ENCODE measurements at regions not wholly inside any gene's neighbourhood (a gene's known extent, or its start where the extent isn't known, plus 50 kb on each side); places are given as distances from the start of the nearest gene placed in this dataset.

- no peak for DNase-seq (ENCODE audit: low spot score)
- in situ Hi-C loops (cut with HindIII; ENCODE audit: low sequenced_read_pairs), result no loop called here
Measured at GRCh38 chr5:57613741-57614140, 131.1 kb upstream of the ACTBL2 start.

DNA sequence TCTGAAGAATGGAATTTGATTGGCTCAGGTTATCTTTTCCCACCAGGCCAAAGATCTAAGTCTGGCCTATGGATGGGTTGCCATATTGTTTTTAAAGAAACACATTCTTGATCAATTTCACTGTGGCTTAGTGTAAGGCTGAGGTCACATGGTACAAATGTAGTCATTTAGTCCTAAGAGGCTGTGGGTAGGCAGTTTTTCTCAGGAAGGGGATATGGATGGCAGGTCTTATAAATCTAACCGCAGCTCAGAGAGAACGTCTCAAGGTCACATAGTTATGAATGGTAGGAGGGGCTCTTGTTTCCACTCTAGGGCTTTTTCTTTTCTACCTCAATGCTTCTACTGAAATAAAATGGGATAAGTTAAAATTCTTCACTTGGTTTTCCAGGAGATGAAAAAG lies 128.6 kb upstream of the ACTBL2 start:
- in situ Hi-C loops (cut with HindIII; ENCODE audit: low sequenced_read_pairs), result no loop called here
- no peak for DNase-seq (ENCODE audit: low spot score)

DNA sequence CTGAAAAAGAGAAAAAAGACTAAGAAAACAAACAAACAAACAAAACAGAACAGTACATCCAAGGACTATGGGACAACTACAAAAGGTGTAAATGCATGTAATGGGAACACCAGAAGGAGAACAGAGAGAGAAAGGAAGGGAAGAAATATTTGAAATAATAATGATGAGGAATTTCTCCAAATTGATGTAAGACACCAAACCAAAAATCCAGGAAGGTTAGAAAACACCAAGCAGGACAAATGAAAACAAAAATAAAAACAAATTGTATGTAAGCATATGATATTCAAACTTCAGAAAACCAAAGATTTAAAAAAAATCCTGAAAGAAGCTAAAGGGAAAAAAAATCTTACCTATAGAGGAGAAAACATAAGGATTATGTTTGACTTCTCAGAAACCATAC lies 125.9 kb upstream of the ACTBL2 start:
- no peak for DNase-seq (ENCODE audit: low spot score)
- in situ Hi-C loops (cut with HindIII; ENCODE audit: low sequenced_read_pairs), result no loop called here

DNA sequence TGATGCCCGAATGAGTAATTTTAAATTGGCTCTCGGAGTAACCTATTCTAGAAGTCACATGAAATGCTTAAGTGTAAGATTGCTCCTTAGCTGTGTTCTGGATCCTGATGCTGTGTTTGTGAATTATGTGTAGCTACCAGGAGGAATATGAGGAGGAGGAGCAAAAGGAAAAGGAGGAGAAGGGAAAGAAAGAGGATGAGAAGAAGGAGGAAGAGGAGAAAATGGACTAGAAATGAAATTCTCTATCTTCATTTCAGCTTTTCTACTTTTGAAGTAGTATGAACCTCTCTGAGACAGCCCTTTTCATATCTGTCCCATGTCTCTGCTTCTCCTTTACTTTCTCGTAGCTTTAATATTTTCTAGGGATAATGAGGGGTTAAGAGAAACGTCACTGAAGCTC lies 119.4 kb upstream of the ACTBL2 start:
- DNase-seq (ENCODE audit: low spot score), result no peak
- in situ Hi-C loops (cut with HindIII; ENCODE audit: low sequenced_read_pairs), result no loop called here

DNA sequence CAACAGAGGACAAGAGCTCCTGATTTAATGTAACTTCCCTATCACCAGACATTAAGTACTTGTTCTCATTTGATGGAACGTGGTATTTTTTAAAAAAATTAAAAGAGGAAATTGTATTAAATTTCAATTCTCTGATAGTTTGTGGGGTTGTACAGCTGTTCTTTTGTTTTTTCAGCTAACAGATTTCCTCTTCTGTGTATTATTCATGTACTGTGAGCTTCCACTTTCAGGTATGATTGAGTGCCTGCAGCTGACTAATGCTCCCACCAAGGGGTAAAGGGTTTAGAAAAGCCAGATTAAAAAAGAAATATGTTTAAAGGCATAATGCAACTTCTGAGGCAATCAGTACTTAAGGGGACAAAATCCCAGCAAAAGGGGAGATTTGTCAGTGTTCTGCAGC lies 117.7 kb upstream of the ACTBL2 start:
- DNase-seq (ENCODE audit: low spot score), result no peak
- in situ Hi-C loops (cut with HindIII; ENCODE audit: low sequenced_read_pairs), result no loop called here

DNA sequence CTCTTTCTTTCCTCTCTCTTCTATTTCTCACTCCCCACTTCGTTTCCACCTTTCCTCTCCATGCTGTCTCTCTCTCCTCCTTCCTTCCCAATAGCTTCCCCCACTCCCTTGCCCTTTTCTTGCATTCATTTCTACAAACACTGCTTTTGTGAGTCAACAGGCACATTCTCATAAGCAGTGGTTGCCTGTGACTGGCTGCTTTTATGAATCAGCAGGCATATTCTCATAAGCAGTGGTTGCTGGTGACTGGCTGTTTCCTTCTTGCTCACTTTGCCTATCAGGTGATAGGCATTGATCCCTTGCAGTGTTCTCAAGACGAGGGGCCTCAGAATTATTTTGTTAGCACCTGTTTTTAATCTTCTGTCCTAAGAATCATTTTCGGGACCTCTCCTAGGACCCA lies 116.1 kb upstream of the ACTBL2 start:
- no peak for DNase-seq (ENCODE audit: low spot score)
- in situ Hi-C loops (cut with HindIII; ENCODE audit: low sequenced_read_pairs), result no loop called here

DNA sequence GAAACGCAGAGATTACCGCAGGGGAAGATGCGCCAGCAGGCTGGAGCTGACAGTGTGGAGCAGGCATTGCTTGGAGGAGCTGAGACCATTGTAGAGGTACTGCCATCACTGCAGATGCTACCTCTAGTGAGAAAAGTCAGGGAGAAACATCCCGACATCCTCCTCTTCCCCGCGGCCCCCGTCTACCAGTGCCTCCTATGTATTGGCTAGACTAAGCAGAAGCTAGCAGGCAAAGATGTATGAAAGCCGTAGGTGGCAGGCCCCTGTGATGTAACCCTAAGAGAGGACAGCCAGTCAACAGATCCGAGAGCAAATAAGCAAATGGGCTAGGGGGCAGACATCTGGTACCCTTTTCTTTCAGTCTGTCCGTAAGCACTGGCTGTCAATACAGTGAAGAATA lies 115.5 kb upstream of the ACTBL2 start:
- no peak for DNase-seq (ENCODE audit: low spot score)
- in situ Hi-C loops (cut with HindIII; ENCODE audit: low sequenced_read_pairs), result no loop called here

DNA sequence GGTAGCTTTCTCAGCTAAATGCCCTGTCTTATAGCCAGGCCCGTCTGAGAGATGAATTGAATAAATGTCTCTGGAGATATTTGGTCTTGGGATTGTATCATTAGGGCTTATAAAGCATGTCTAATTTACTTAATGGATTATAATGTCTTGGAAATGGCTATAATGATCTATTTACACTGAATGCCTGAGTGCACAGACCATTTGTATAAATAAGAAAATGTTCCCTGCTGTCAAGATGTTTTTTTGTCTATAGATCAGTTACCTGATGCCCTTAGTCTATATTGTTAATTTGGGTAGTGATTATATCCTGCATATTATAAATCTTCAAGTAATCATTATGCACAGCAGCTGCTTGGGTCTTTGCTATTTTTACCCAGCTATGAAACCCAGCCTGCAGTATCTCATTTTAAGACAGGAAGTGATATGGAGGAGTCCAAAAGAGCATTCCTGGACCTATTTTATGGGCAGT lies 112.9 kb upstream of the ACTBL2 start:
- in situ Hi-C loops (cut with HindIII; ENCODE audit: low sequenced_read_pairs), result no loop called here

DNA sequence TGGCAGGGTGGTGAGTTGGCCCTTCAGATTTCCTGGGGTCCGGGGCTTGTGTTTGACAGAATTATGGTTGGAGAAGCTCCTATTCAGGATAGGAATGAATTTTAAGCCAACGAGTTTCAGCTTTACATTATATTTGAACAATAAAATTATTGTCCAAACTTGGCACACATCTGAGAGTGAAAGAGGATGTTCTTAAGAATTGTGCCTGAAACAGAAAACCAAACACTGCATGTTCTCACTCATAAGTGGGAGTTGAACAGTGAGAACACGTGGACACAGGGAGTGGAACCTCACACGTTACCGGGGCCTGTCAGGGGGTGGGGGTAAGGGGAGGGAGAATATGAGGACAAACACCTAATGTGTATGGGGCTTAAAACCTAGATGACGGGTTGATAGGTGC lies 111.8 kb upstream of the ACTBL2 start:
- in situ Hi-C loops (cut with HindIII; ENCODE audit: low sequenced_read_pairs), result no loop called here
- DNase-seq (ENCODE audit: low spot score), result no peak

More for the DNA sequence above, 112.9 kb upstream of the ACTBL2 start:
- DNase-seq (ENCODE audit: low spot score), result no peak

GRCh38 chr5:57592236-57592635 lies 109.6 kb upstream of the ACTBL2 start:
- DNase-seq (ENCODE audit: low spot score), result no peak
- in situ Hi-C loops (cut with HindIII; ENCODE audit: low sequenced_read_pairs), result no loop called here

GRCh38 chr5:57586649-57587048 lies 104.0 kb upstream of the ACTBL2 start:
- in situ Hi-C loops (cut with HindIII; ENCODE audit: low sequenced_read_pairs), result no loop called here
- DNase-seq (ENCODE audit: low spot score), result no peak

GRCh38 chr5:57582578-57583070 lies 100.0 kb upstream of the ACTBL2 start:
- in situ Hi-C loops (cut with HindIII; ENCODE audit: low sequenced_read_pairs), result no loop called here
- no peak for DNase-seq (ENCODE audit: low spot score)

- no peak for DNase-seq (ENCODE audit: low spot score)
Measured at GRCh38 chr5:57581772-57582171, 99.2 kb upstream of the ACTBL2 start.

GRCh38 chr5:57581222-57581621 lies 98.6 kb upstream of the ACTBL2 start:
- in situ Hi-C loops (cut with HindIII; ENCODE audit: low sequenced_read_pairs), result no loop called here
- no peak for DNase-seq (ENCODE audit: low spot score)

More at GRCh38 chr5:57581772-57582171, 99.2 kb upstream of the ACTBL2 start:
- in situ Hi-C loops (cut with HindIII; ENCODE audit: low sequenced_read_pairs), result no loop called here

- in situ Hi-C loops (cut with HindIII; ENCODE audit: low sequenced_read_pairs), result no loop called here
- DNase-seq (ENCODE audit: low spot score), result no peak
Measured at GRCh38 chr5:57577432-57578175, 95.0 kb upstream of the ACTBL2 start.

- no peak for DNase-seq (ENCODE audit: low spot score)
- in situ Hi-C loops (cut with HindIII; ENCODE audit: low sequenced_read_pairs), result no loop called here
Measured at GRCh38 chr5:57576317-57576716, 93.7 kb upstream of the ACTBL2 start.

- in situ Hi-C loops (cut with HindIII; ENCODE audit: low sequenced_read_pairs), result no loop called here
Measured at GRCh38 chr5:57575839-57576238, 93.2 kb upstream of the ACTBL2 start.

DNA sequence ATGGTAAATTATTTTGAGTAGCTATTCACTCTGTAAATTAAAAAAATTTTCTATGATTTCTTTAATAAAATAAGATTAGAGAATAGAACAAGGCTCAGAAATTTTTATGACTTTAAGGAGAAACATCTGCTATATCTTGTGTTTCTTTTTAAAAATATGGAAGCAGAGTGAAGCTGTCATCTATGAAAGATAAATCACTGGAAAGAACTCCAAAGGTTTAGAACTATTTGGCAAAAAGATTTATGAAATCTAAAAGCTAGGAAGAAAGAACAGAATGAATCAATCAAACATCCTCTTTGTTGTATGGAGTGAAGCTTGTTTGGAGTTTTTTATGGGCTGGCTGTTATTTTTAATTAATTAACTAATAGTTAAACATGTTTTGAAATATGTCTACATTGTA lies 89.8 kb upstream of the ACTBL2 start:
- DNase-seq (ENCODE audit: low spot score), result no peak
- in situ Hi-C loops (cut with HindIII; ENCODE audit: low sequenced_read_pairs), result no loop called here

More at GRCh38 chr5:57575839-57576238, 93.2 kb upstream of the ACTBL2 start:
- no peak for DNase-seq (ENCODE audit: low spot score)

DNA sequence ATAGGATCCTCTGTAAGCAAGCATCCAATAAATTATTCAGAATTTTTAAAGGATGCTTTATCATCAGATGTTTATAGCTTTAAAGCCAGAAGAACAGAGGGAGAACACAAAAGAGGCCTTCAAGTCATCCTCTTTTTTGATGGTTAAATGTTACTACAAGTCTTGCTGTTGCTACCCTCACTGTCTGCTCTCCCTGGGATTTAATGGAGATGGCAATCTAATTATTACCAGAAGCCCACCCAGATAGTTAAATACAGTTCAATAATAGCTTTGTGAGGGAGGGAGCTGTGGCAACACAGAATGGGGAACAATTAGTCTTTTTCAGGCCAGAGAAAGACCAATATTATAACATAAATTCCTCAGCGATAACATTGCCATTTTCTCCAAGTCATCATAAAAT lies 87.0 kb upstream of the ACTBL2 start:
- in situ Hi-C loops (cut with HindIII; ENCODE audit: low sequenced_read_pairs), result no loop called here
- no peak for DNase-seq (ENCODE audit: low spot score)

- DNase-seq (ENCODE audit: low spot score), result no peak
- in situ Hi-C loops (cut with HindIII; ENCODE audit: low sequenced_read_pairs), result no loop called here
Measured at GRCh38 chr5:57568136-57568535, 85.5 kb upstream of the ACTBL2 start.

GRCh38 chr5:57566914-57567313 lies 84.3 kb upstream of the ACTBL2 start:
- in situ Hi-C loops (cut with HindIII; ENCODE audit: low sequenced_read_pairs), result no loop called here
- no peak for DNase-seq (ENCODE audit: low spot score)
